ENCODE measurements at regions not wholly inside any gene's neighbourhood (a gene's known extent, or its start where the extent isn't known, plus 50 kb on each side); places are given as distances from the start of the nearest gene placed in this dataset.

DNA sequence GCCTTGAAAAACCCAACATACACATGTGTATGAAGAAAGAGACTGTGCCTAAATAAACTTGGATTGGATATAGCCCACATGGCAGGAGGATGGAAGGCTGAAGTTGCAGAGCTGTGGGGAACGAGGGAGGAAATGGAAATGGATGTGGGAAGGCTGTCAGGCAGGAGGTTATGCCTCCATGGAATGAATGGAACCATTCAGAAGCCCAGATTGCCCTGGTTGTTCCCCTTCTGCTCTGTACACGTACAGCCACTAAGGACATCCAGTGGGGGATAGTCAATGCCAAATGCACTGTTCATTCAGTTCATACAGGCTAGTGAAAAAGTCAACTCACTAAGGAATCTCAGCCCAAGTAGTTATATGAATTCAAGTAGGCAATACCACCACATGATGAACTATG, 463.7 kb downstream of the TNS1 start:
- Histone ChIP-seq H3K36me3 (ENCODE audit: insufficient read depth, low read length) (no peaks in the 10 kb centered on the region), H3K27me3 (ENCODE audit: control insufficient read depth, insufficient read depth, low read length) (peaks cover 13% of the 10 kb centered on the region), H3K4me3 (ENCODE audit: low read length) (no peak overlapping the region), H3K4me1 (ENCODE audit: control insufficient read depth, insufficient read depth, low read length) (no peaks in the 10 kb centered on the region), H3K9ac (ENCODE audit: low read depth, low read length) (no peak overlapping the region), H3K9me3 (replicated peaks; ENCODE audit: low read length) (no peaks in the 10 kb centered on the region), H3K4me2 (ENCODE audit: low read length) (no peak overlapping the region)

DNA sequence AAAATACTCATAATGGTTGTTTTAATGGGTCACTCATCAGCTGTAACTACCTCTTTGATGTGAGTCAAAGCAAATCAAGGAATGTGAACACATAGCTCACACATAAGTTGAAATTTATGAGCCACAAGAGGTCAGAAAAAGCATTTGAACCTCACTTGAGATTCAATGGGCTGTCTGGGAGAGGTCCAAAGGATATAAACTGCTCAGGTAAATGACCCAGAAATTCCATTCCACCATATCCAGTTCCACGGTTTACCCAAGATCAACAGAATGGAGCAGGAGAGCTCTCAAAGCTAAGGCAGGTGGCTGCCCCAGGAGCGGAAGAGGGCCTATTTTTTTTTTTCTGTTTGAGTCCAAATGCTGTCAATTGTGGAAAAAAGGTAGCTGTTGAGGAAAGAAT, 464.1 kb downstream of the TNS1 start:
- H3K36me3 ChIP-seq (ENCODE audit: insufficient read depth, low read length): no peaks in the 10 kb centered on the region
- no peak overlapping the region for H3K4me2 ChIP-seq (ENCODE audit: low read length)
- H3K9ac ChIP-seq (ENCODE audit: low read depth, low read length): no peak overlapping the region
- peaks cover 15% of the 10 kb centered on the region for H3K27me3 ChIP-seq (ENCODE audit: control insufficient read depth, insufficient read depth, low read length)
- H3K9me3 ChIP-seq (replicated peaks; ENCODE audit: low read length): no peaks in the 10 kb centered on the region
- no peak overlapping the region for H3K4me3 ChIP-seq (ENCODE audit: low read length)
- no peaks in the 10 kb centered on the region for H3K4me1 ChIP-seq (ENCODE audit: control insufficient read depth, insufficient read depth, low read length)

DNA sequence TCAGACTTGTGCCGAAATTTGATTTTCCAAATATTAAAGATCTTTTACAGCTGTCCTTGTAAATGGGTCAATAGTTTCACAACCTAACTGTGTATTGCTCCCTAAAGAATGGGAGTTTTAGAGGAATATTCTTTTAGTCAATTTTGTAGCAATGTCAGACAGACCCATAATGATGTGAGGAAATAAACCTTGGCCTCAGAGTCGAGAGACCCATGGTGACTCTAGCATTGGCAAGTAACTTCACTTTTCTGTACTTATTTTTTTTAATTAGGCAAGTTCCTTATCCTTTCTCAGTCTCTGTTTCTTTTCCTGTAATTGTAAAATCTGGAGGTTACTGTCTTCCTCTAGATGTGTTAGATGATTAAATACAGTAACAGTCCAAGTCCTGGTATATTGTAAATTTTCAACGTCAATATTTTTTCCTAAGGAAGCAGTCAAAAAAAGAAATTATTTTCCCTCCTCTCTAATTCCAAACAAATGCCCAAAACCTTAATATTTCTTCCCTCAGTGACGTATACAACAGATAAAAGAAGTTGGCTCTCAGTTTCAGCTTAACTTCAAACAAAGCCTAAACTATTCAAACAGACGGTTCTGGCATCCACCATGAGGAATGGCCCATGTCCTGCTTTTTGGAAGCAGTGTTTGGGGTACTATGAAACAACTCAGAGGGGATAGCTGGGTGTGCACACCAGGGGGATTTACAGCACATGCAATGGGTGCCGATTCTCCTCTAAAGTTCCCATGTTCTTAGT, 466.7 kb downstream of the TNS1 start:
- Histone ChIP-seq H3K4me2 (ENCODE audit: low read length) (no peak overlapping the region), H3K9ac (ENCODE audit: low read depth, low read length) (no peak overlapping the region), H3K4me3 (ENCODE audit: low read length) (no peak overlapping the region), H3K4me1 (ENCODE audit: control insufficient read depth, insufficient read depth, low read length) (no peaks in the 10 kb centered on the region), H3K27me3 (ENCODE audit: control insufficient read depth, insufficient read depth, low read length) (peaks cover 24% of the 10 kb centered on the region), H3K9me3 (replicated peaks; ENCODE audit: low read length) (no peaks in the 10 kb centered on the region), H3K36me3 (ENCODE audit: insufficient read depth, low read length) (no peaks in the 10 kb centered on the region)

DNA sequence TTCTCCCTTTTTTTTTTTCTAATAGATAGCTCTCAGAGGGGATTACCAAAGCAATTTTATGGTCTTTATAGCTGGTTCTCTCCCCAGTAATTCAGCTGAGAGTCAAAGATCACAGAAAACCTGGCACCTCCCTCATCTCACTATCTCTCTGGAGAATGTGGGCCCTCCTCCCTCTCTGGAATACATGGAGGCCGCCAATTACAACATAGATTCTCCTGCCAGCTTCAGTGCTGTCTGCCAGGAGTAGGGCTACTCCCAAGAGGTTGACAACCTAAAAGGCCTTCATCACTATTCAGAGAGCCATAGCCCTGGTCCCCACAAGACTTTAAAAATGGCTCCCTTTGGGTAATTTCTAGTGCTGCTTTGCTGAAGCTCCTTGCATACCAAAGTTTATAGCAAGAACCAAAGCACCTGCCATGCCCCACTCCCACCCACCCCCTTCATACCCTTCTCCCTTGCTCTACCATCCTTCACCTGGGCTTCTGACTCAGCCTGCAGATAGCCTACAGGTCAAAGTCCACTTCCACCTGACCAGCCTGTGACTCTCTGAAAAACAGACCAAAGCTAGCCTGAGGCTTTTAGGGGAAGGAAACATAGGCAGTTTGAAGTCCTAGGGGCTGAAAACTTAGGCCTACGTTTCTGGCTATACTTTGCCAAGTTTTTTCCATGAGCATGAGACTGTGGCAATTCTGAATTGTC, 472.3 kb downstream of the TNS1 start:
- peaks cover 42% of the 10 kb centered on the region for H3K27me3 ChIP-seq (ENCODE audit: control insufficient read depth, insufficient read depth, low read length)
- no peak overlapping the region for H3K4me2 ChIP-seq (ENCODE audit: low read length)

DNA sequence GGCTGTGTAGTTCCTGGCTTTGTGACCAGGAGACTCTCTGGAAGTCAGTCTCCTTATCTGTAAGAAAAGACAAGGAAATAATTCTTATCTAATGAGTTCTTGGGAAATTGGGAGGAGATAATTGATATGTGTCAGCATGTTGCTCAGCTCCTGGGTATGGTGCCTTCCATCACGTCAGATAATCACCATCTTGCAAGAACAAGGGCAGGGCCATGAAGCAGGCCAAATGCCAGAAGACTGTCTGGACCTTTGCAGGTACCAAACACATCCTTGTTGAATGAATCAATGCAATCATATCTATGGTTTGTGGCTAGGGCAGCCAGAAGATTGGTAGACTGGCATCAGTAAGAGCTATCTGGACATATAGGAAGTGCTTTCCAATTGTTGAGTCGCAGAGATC, 473.5 kb downstream of the TNS1 start:
- H3K4me1 ChIP-seq (ENCODE audit: control insufficient read depth, insufficient read depth, low read length): no peaks in the 10 kb centered on the region
- H3K36me3 ChIP-seq (ENCODE audit: insufficient read depth, low read length): no peaks in the 10 kb centered on the region
- no peak overlapping the region for H3K9ac ChIP-seq (ENCODE audit: low read depth, low read length)
- H3K9me3 ChIP-seq (replicated peaks; ENCODE audit: low read length): no peaks in the 10 kb centered on the region
- no peak overlapping the region for H3K4me2 ChIP-seq (ENCODE audit: low read length)
- no peak overlapping the region for H3K4me3 ChIP-seq (ENCODE audit: low read length)
- peaks cover 42% of the 10 kb centered on the region for H3K27me3 ChIP-seq (ENCODE audit: control insufficient read depth, insufficient read depth, low read length)

More for the DNA sequence above, 472.3 kb downstream of the TNS1 start:
- no peaks in the 10 kb centered on the region for H3K36me3 ChIP-seq (ENCODE audit: insufficient read depth, low read length)
- no peak overlapping the region for H3K9ac ChIP-seq (ENCODE audit: low read depth, low read length)
- H3K9me3 ChIP-seq (replicated peaks; ENCODE audit: low read length): no peaks in the 10 kb centered on the region
- H3K4me1 ChIP-seq (ENCODE audit: control insufficient read depth, insufficient read depth, low read length): no peaks in the 10 kb centered on the region
- H3K4me3 ChIP-seq (ENCODE audit: low read length): no peak overlapping the region

DNA sequence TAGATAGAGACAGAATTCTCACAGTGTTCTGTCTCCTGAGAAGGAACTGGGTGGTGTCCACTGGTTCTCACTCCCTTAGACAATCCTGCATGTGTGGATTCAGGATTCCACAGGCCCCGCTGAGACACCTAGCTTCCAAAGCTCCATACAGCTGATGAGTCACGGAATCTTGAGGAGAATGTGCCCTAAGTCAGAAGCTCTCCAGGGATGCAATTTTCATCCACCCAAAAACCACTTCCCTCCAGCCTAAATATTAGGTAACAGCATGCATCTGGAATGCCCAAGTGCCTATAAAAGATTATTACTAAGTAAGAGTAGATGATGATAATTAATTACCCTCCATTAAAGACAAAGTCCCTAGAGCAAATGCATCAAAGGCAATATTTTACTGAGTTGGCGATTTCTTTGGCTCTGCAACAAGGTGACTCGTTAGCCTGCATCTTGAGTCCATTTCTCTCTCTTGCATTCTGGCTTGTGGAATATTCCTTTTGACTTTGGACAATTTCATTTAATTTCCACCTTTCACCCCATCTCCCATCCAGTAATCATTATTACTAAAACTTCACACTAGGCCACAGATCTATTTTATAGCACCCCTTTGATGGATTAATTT, 475.1 kb downstream of the TNS1 start:
- H3K4me1 ChIP-seq (ENCODE audit: control insufficient read depth, insufficient read depth, low read length): no peaks in the 10 kb centered on the region
- H3K9ac ChIP-seq (ENCODE audit: low read depth, low read length): no peak overlapping the region
- peaks cover 43% of the 10 kb centered on the region for H3K27me3 ChIP-seq (ENCODE audit: control insufficient read depth, insufficient read depth, low read length)
- no peak overlapping the region for H3K4me2 ChIP-seq (ENCODE audit: low read length)
- H3K36me3 ChIP-seq (ENCODE audit: insufficient read depth, low read length): no peaks in the 10 kb centered on the region
- H3K4me3 ChIP-seq (ENCODE audit: low read length): no peak overlapping the region
- no peaks in the 10 kb centered on the region for H3K9me3 ChIP-seq (replicated peaks; ENCODE audit: low read length)

DNA sequence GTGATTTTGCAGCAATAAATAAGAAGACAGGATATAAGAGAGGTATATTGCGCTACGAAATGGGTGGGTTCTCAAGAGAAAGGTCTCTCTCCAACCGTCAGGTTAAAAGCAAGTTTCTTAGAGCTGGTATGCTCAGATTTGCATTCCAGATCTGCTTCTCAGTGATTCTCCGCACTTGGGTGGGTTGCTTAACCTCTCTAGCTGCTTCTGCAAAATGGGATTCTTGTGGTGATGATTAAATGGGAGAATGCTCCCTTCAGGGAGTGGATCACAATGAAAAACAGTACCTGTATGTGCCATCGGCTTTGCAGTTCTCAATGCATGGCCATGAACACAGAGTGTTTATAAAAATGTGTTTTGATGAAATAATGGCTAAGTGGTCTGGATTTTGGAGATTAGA, 477.7 kb downstream of the TNS1 start:
- no peak overlapping the region for H3K4me3 ChIP-seq (ENCODE audit: low read length)
- no peak overlapping the region for H3K9ac ChIP-seq (ENCODE audit: low read depth, low read length)
- peaks cover 37% of the 10 kb centered on the region for H3K27me3 ChIP-seq (ENCODE audit: control insufficient read depth, insufficient read depth, low read length)
- no peaks in the 10 kb centered on the region for H3K36me3 ChIP-seq (ENCODE audit: insufficient read depth, low read length)
- peaks cover 6% of the 10 kb centered on the region for H3K4me1 ChIP-seq (ENCODE audit: control insufficient read depth, insufficient read depth, low read length)
- no peaks in the 10 kb centered on the region for H3K9me3 ChIP-seq (replicated peaks; ENCODE audit: low read length)
- H3K4me2 ChIP-seq (ENCODE audit: low read length): no peak overlapping the region

DNA sequence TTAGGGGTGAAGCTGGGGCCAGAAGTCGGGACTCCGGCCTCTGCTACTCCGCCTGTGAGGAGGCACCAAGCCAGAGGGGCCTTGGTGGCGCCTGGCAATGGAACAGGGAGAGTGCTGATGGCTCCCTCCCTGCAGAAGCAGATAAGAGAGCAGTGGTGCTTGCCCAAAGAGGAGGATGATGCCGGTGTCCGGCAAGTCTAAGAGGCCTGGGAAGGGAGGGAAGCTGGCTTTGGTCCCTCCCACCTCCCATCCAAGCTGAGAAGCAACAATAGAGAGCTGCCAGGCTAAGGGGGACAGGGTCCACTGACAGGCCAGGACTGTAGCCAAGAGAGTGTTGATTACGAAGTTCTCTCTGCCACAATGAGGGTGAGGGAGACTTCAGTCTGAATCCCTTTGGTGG, 479.5 kb downstream of the TNS1 start:
- Histone ChIP-seq H3K36me3 (ENCODE audit: insufficient read depth, low read length) (no peaks in the 10 kb centered on the region), H3K4me1 (ENCODE audit: control insufficient read depth, insufficient read depth, low read length) (peaks cover 6% of the 10 kb centered on the region), H3K9me3 (replicated peaks; ENCODE audit: low read length) (no peaks in the 10 kb centered on the region), H3K4me2 (ENCODE audit: low read length) (no peak overlapping the region), H3K9ac (ENCODE audit: low read depth, low read length) (no peak overlapping the region), H3K27me3 (ENCODE audit: control insufficient read depth, insufficient read depth, low read length) (peaks cover 37% of the 10 kb centered on the region), H3K4me3 (ENCODE audit: low read length) (no peak overlapping the region)

DNA sequence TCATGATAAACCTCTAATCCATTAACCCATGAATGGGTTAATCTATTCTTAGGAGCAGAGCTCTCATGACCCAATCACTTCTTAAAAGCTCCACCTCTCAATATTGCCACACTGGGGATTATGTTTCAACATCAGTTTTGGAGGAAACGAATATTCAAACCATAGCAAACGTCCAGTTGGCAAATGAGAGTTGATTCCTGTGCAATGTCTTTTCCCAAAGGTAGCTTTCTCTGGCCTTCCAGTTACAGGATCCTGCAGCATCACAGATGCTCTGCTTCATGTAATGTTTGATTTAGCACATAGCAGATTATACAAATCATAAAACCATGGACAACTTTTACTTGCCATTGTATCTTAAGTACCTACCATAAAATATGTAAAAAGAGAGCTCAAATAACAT, 481.0 kb downstream of the TNS1 start:
- H3K27me3 ChIP-seq (ENCODE audit: control insufficient read depth, insufficient read depth, low read length): peaks cover 31% of the 10 kb centered on the region
- H3K4me2 ChIP-seq (ENCODE audit: low read length): no peak overlapping the region
- H3K9ac ChIP-seq (ENCODE audit: low read depth, low read length): no peak overlapping the region
- no peak overlapping the region for H3K4me3 ChIP-seq (ENCODE audit: low read length)
- no peaks in the 10 kb centered on the region for H3K9me3 ChIP-seq (replicated peaks; ENCODE audit: low read length)
- no peaks in the 10 kb centered on the region for H3K36me3 ChIP-seq (ENCODE audit: insufficient read depth, low read length)
- peaks cover 6% of the 10 kb centered on the region for H3K4me1 ChIP-seq (ENCODE audit: control insufficient read depth, insufficient read depth, low read length)

DNA sequence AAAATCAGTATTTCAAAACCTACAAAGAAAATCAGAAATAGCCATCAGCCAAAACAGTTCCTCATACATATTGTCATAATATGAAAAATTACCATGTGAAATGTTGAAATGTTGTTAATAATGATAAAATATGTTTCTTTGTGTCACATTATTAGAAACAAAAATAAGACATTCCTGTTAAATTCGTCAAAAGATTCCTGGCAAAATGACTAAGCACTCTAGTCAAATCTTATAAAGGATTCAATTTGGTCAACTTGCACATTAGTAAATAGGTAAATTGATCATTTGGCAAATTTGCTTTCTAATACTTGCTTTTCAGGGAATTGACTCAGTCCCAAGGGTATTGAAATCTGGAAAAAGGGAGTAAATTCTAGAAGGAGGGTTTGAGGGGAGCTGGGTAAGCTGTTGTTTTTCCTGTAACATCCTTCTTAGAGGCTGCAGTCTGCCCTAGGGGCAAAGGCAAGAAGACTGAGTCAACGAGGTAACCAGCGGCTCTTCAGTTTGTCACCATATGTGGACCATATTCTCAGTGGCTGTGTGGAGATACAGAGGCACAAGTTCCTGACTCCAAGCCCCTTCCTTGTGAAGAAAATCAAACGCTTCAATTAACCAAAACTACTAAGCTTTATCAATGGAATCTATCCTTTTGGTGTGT, 482.3 kb downstream of the TNS1 start:
- H3K9me3 ChIP-seq (replicated peaks; ENCODE audit: low read length): no peaks in the 10 kb centered on the region
- H3K4me1 ChIP-seq (ENCODE audit: control insufficient read depth, insufficient read depth, low read length): peaks cover 6% of the 10 kb centered on the region
- H3K4me2 ChIP-seq (ENCODE audit: low read length): no peak overlapping the region
- H3K36me3 ChIP-seq (ENCODE audit: insufficient read depth, low read length): no peaks in the 10 kb centered on the region
- peaks cover 18% of the 10 kb centered on the region for H3K27me3 ChIP-seq (ENCODE audit: control insufficient read depth, insufficient read depth, low read length)
- no peak overlapping the region for H3K9ac ChIP-seq (ENCODE audit: low read depth, low read length)
- no peak overlapping the region for H3K4me3 ChIP-seq (ENCODE audit: low read length)

DNA sequence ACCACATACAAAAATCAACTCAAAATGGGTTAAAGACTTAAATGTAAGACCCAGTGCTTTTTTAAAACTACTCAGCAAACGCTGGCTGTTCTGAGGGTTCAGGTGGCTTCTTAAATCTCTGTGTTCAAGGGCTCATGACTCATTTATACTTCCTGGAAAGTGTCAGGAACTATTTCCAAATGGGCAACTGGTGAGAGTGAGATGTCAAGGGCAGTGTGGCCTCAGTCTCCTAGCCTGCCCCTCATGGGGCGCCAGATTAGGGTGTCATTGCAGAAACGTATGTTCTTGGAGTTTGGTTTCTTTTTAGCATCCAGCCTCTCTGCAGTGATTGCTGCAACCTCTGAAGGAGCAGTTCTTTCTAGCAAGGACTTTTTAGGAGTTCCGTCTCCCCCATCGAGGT, 485.4 kb downstream of the TNS1 start:
- Histone ChIP-seq H3K27me3 (ENCODE audit: control insufficient read depth, insufficient read depth, low read length) (peaks cover 10% of the 10 kb centered on the region), H3K9ac (ENCODE audit: low read depth, low read length) (no peak overlapping the region), H3K4me1 (ENCODE audit: control insufficient read depth, insufficient read depth, low read length) (peaks cover 6% of the 10 kb centered on the region), H3K4me3 (ENCODE audit: low read length) (no peak overlapping the region), H3K4me2 (ENCODE audit: low read length) (no peak overlapping the region), H3K9me3 (replicated peaks; ENCODE audit: low read length) (no peaks in the 10 kb centered on the region), H3K36me3 (ENCODE audit: insufficient read depth, low read length) (no peaks in the 10 kb centered on the region)

Measured in skeletal muscle satellite cell (primary cell).